K562 (cell line): ENCODE measurements at regions not wholly inside any gene's neighbourhood (a gene's known extent, or its start where the extent isn't known, plus 50 kb on each side); places are given as distances from the start of the nearest gene placed in this dataset.

Source experiments
- E2F1 ChIP-seq: sonication (generic); formaldehyde crosslinking; IDR thresholded peaks from 2 replicates; pipeline ENCODE4 v1.8.1; 2023; ENCODE audit warnings: mild to moderate bottlenecking, missing genetic modification reagents, moderate library complexity
- NR0B1 ChIP-seq: fragments of 450-650 bp; IDR thresholded peaks from one replicate; pipeline ENCODE4 v1.6.1; 2018; ENCODE audit warnings: mild to moderate bottlenecking, moderate library complexity; ENCODE audit not compliant: partially characterized antibody
- SAFB2 ChIP-seq: fragments of 200-400 bp; formaldehyde crosslinking; IDR thresholded peaks from 2 replicates; pipeline ENCODE4 v1.6.1; 2018; ENCODE audit warnings: borderline replicate concordance, low read length, low read depth, moderate library complexity; ENCODE audit not compliant: severe bottlenecking
- SREBF2 ChIP-seq: sonication (generic); formaldehyde crosslinking; IDR thresholded peaks from 2 replicates; pipeline ENCODE4 v1.4.0; 2020; ENCODE audit warnings: mild to moderate bottlenecking, missing genetic modification reagents
- ZBTB40 ChIP-seq, 2 experiments: fragments of 450-650 bp in 1 of 2; sonication (generic) in 1 of 2; formaldehyde crosslinking in 1 of 2; IDR thresholded peaks; 2 replicates each; pipeline versions ENCODE4 v1.7.1 to v1.9.0; 2016 to 2022; ENCODE audit warnings: inconsistent platforms in 1 of 2, mild to moderate bottlenecking in 1 of 2, missing genetic modification reagents in 1 of 2
- ZNF41 ChIP-seq: fragments of 250-450 bp; sonication (Bioruptor Pico); conservative IDR thresholded peaks from 2 replicates; pipeline ENCODE4 v1.4.0; 2020; ENCODE audit warnings: mild to moderate bottlenecking
- ZNF436 ChIP-seq: fragments of 250-450, 450-650 bp; sonication (Bioruptor Pico); formaldehyde crosslinking; IDR thresholded peaks from 2 replicates; pipeline ENCODE4 v1.7.0; 2020; ENCODE audit warnings: mild to moderate bottlenecking
- ZNF511 ChIP-seq: sonication (generic); formaldehyde crosslinking; IDR thresholded peaks from 2 replicates; pipeline ENCODE4 v1.8.0; 2022; ENCODE audit warnings: mild to moderate bottlenecking, missing genetic modification reagents
- ZNF695 ChIP-seq: fragments of 450-650 bp; formaldehyde crosslinking; IDR thresholded peaks from 2 replicates; pipeline ENCODE4 v1.4.0; 2020; ENCODE audit warnings: mild to moderate bottlenecking, moderate library complexity
- ZNF696 ChIP-seq: fragments of 250-450 bp; sonication (Bioruptor Pico); conservative IDR thresholded peaks from 2 replicates; pipeline ENCODE4 v1.4.0; 2020; ENCODE audit warnings: mild to moderate bottlenecking, moderate library complexity

- no peak for TF ChIP-seq ZBTB40 (IDR thresholded peaks at IDR 0.05)
- TF ChIP-seq ZBTB40 (CRISPR knock-in tag; IDR thresholded peaks at IDR 0.05), result no peak
- no peak for TF ChIP-seq SAFB2
- no peak for TF ChIP-seq ZNF511
- no peak for TF ChIP-seq ZNF696 (CRISPR knock-in tag)
- TF ChIP-seq SREBF2, result no peak
- TF ChIP-seq ZNF695 (CRISPR knock-in tag), result no peak
- TF ChIP-seq ZNF436, result no peak
- no peak for TF ChIP-seq E2F1 (CRISPR knock-in tag)
- TF ChIP-seq ZNF41, result no peak
- TF ChIP-seq NR0B1, result no peak
Observed at GRCh38 chr5:166767858-166768257, 1523.6 kb upstream of the WWC1 start (continued).
